Karpas-422 (cell line): ENCODE measurements at regions not wholly inside any gene's neighbourhood (a gene's known extent, or its start where the extent isn't known, plus 50 kb on each side); places are given as distances from the start of the nearest gene placed in this dataset.
"Not testable (repeated sequence)": the region's sequence is repeated elsewhere in the genome, so short reads cannot be mapped to it uniquely, and the experiment has no call there.

Experiments used
- DNase-seq: peaks from one replicate; pipeline ENCODE4 v3.0.0-alpha.2; 2015
- H2AFZ ChIP-seq: fragments of 200-600 bp; sonication (generic); 2 replicates; pipeline ENCODE4 v1.6.1; 2014; ENCODE audit warnings: antibody characterized with exemption, low read length, mixed read lengths
- H3K27ac ChIP-seq: fragments of 200-600 bp; sonication (generic); 2 replicates; pipeline ENCODE4 v1.5.1; 2014; ENCODE audit warnings: mild to moderate bottlenecking, low read length, moderate library complexity
- H3K27me3 ChIP-seq: fragments of 200-600 bp; sonication (generic); 2 replicates; pipeline ENCODE4 v1.6.1; 2014; ENCODE audit warnings: low read length, mixed read lengths
- H3K36me3 ChIP-seq: fragments of 200-600 bp; sonication (generic); 2 replicates; pipeline ENCODE4 v1.6.1; 2014; ENCODE audit warnings: low read length, mixed read lengths; ENCODE audit not compliant: insufficient read depth
- H3K4me1 ChIP-seq: fragments of 200-600 bp; sonication (generic); 2 replicates; pipeline ENCODE4 v1.6.1; 2014; ENCODE audit warnings: mild to moderate bottlenecking, low read length, mixed read lengths
- H3K4me2 ChIP-seq: fragments of 200-600 bp; sonication (generic); 2 replicates; pipeline ENCODE4 v1.6.1; 2014; ENCODE audit warnings: low read length, low read depth, mild to moderate bottlenecking; ENCODE audit not compliant: poor library complexity, severe bottlenecking
- H3K4me3 ChIP-seq: fragments of 200-600 bp; sonication (generic); 2 replicates; pipeline ENCODE4 v1.5.1; 2014; ENCODE audit warnings: mild to moderate bottlenecking, antibody characterized with exemption, low read length, mixed read lengths
- H3K79me2 ChIP-seq: fragments of 200-600 bp; sonication (generic); 2 replicates; pipeline ENCODE4 v1.6.1; 2014; ENCODE audit warnings: mild to moderate bottlenecking, low read length, mixed read lengths
- H3K9ac ChIP-seq: fragments of 200-600 bp; sonication (generic); 2 replicates; pipeline ENCODE4 v1.6.0; 2014; ENCODE audit warnings: low read length
- H3K9me2 ChIP-seq: fragments of 200-600 bp; sonication (generic), shearing (Covaris generic); replicated peaks from 2 replicates; pipeline ENCODE4 v1.6.0; 2014; ENCODE audit warnings: mild to moderate bottlenecking, low read length, moderate library complexity; ENCODE audit not compliant: insufficient read depth
- H3K9me3 ChIP-seq: fragments of 300-700, 200-600 bp; sonication (generic); 2 replicates; pipeline ENCODE4 v1.6.1; 2014; ENCODE audit warnings: low read length, mixed read lengths
- H4K20me1 ChIP-seq: fragments of 200-600 bp; sonication (generic); 2 replicates; pipeline ENCODE4 v1.6.1; 2014; ENCODE audit warnings: mild to moderate bottlenecking, antibody characterized with exemption, low read length, low read depth; ENCODE audit not compliant: insufficient read depth

GRCh38 chr20:53855733-53856132, 214.7 kb downstream of the BCAS1 start:
- no peak overlapping the region for H3K4me3 ChIP-seq
- no peaks in the 10 kb centered on the region for H3K36me3 ChIP-seq
- no peaks in the 10 kb centered on the region for H3K79me2 ChIP-seq
- no peaks in the 10 kb centered on the region for H3K9me2 ChIP-seq
- no peak overlapping the region for H3K4me2 ChIP-seq
- H2AFZ ChIP-seq: no peak overlapping the region
- H4K20me1 ChIP-seq: no peaks in the 10 kb centered on the region
- H3K27ac ChIP-seq: no peak overlapping the region
- H3K9me3 ChIP-seq: no peaks in the 10 kb centered on the region
- DNase-seq: no peak
- no peak overlapping the region for H3K9ac ChIP-seq
- no peaks in the 10 kb centered on the region for H3K4me1 ChIP-seq
- no peaks in the 10 kb centered on the region for H3K27me3 ChIP-seq

- not testable (repeated sequence) for H3K27ac ChIP-seq, H3K9me2 ChIP-seq, H3K9me3 ChIP-seq, H3K36me3 ChIP-seq, DNase-seq, H3K79me2 ChIP-seq, H3K4me2 ChIP-seq, H3K4me3 ChIP-seq, H2AFZ ChIP-seq, H3K4me1 ChIP-seq, H3K9ac ChIP-seq, H3K27me3 ChIP-seq, H4K20me1 ChIP-seq
These were observed 215.8 kb downstream of the BCAS1 start for GRCh38 chr20:53854609-53854926.

- H3K36me3 ChIP-seq: no peaks in the 10 kb centered on the region
- no peak overlapping the region for H2AFZ ChIP-seq
- no peak overlapping the region for H3K9ac ChIP-seq
These were observed 217.2 kb downstream of the BCAS1 start for GRCh38 chr20:53853111-53853713.

GRCh38 chr20:53852691-53853090, 217.7 kb downstream of the BCAS1 start:
- H3K9ac ChIP-seq: no peak overlapping the region
- no peaks in the 10 kb centered on the region for H3K27me3 ChIP-seq
- H3K4me2 ChIP-seq: no peak overlapping the region
- H3K36me3 ChIP-seq: no peaks in the 10 kb centered on the region
- no peak overlapping the region for H3K4me3 ChIP-seq
- H3K4me1 ChIP-seq: no peaks in the 10 kb centered on the region
- H3K9me2 ChIP-seq: no peaks in the 10 kb centered on the region
- 0 out of 2 replicates have a peak, but pooled peaks cover 2% of the 10 kb centered on the region for H3K9me3 ChIP-seq
- H3K79me2 ChIP-seq: no peaks in the 10 kb centered on the region
- H3K27ac ChIP-seq: no peak overlapping the region
- DNase-seq: no peak
- H2AFZ ChIP-seq: no peak overlapping the region
- no peaks in the 10 kb centered on the region for H4K20me1 ChIP-seq

More at GRCh38 chr20:53853111-53853713, 217.2 kb downstream of the BCAS1 start:
- H3K27ac ChIP-seq: no peak overlapping the region
- H3K4me3 ChIP-seq: no peak overlapping the region
- DNase-seq: no peak
- no peaks in the 10 kb centered on the region for H3K9me2 ChIP-seq
- 0 out of 2 replicates have a peak, but pooled peaks cover 2% of the 10 kb centered on the region for H3K9me3 ChIP-seq
- H3K4me2 ChIP-seq: no peak overlapping the region
- no peaks in the 10 kb centered on the region for H4K20me1 ChIP-seq
- no peaks in the 10 kb centered on the region for H3K4me1 ChIP-seq
- no peaks in the 10 kb centered on the region for H3K79me2 ChIP-seq
- H3K27me3 ChIP-seq: no peaks in the 10 kb centered on the region

GRCh38 chr20:53852014-53852413, 218.4 kb downstream of the BCAS1 start:
- H3K9me3 ChIP-seq: 0 out of 2 replicates have a peak, but pooled peaks cover 2% of the 10 kb centered on the region
- no peaks in the 10 kb centered on the region for H3K79me2 ChIP-seq
- no peak overlapping the region for H3K27ac ChIP-seq
- no peaks in the 10 kb centered on the region for H3K9me2 ChIP-seq
- H2AFZ ChIP-seq: no peak overlapping the region
- no peak for DNase-seq
- no peaks in the 10 kb centered on the region for H3K27me3 ChIP-seq
- H3K36me3 ChIP-seq: no peaks in the 10 kb centered on the region
- no peaks in the 10 kb centered on the region for H4K20me1 ChIP-seq
- H3K4me1 ChIP-seq: no peaks in the 10 kb centered on the region; the same call in 1 of the 2 replicates
- no peak overlapping the region for H3K4me3 ChIP-seq
- no peak overlapping the region for H3K4me2 ChIP-seq
- H3K9ac ChIP-seq: no peak overlapping the region

GRCh38 chr20:53850319-53850718, 220.1 kb downstream of the BCAS1 start:
- no peaks in the 10 kb centered on the region for H3K9me2 ChIP-seq
- no peak overlapping the region for H2AFZ ChIP-seq
- H3K4me2 ChIP-seq: no peak overlapping the region
- H3K36me3 ChIP-seq: no peaks in the 10 kb centered on the region
- H4K20me1 ChIP-seq: no peaks in the 10 kb centered on the region
- no peak overlapping the region for H3K4me3 ChIP-seq
- no peaks in the 10 kb centered on the region for H3K27me3 ChIP-seq
- H3K27ac ChIP-seq: no peak overlapping the region
- no peaks in the 10 kb centered on the region for H3K79me2 ChIP-seq
- H3K4me1 ChIP-seq: no peaks in the 10 kb centered on the region; the same call in 1 of the 2 replicates
- H3K9ac ChIP-seq: no peak overlapping the region
- DNase-seq: no peak
- 0 out of 2 replicates have a peak, but pooled peaks cover 2% of the 10 kb centered on the region for H3K9me3 ChIP-seq

GRCh38 chr20:53849471-53850059, 220.8 kb downstream of the BCAS1 start:
- H4K20me1 ChIP-seq: no peaks in the 10 kb centered on the region
- no peaks in the 10 kb centered on the region for H3K9me2 ChIP-seq
- no peaks in the 10 kb centered on the region for H3K27me3 ChIP-seq
- H3K4me1 ChIP-seq: no peaks in the 10 kb centered on the region; the same call in 1 of the 2 replicates
- 0 out of 2 replicates have a peak, but pooled peaks cover 2% of the 10 kb centered on the region for H3K9me3 ChIP-seq
- no peak overlapping the region for H3K4me3 ChIP-seq
- H3K9ac ChIP-seq: no peak overlapping the region
- no peak overlapping the region for H3K4me2 ChIP-seq
- no peak overlapping the region for H2AFZ ChIP-seq
- no peaks in the 10 kb centered on the region for H3K36me3 ChIP-seq
- no peaks in the 10 kb centered on the region for H3K79me2 ChIP-seq
- no peak for DNase-seq
- H3K27ac ChIP-seq: no peak overlapping the region

GRCh38 chr20:53848304-53848703, 222.1 kb downstream of the BCAS1 start:
- no peak overlapping the region for H2AFZ ChIP-seq
- H3K9me2 ChIP-seq: no peaks in the 10 kb centered on the region
- H3K79me2 ChIP-seq: no peaks in the 10 kb centered on the region
- no peak overlapping the region for H3K4me2 ChIP-seq
- no peaks in the 10 kb centered on the region for H3K36me3 ChIP-seq
- no peak overlapping the region for H3K27ac ChIP-seq
- H3K4me1 ChIP-seq: no peaks in the 10 kb centered on the region; the same call in 1 of the 2 replicates
- H4K20me1 ChIP-seq: no peaks in the 10 kb centered on the region
- H3K9me3 ChIP-seq: 0 out of 2 replicates have a peak, but pooled peaks cover 2% of the 10 kb centered on the region
- H3K9ac ChIP-seq: no peak overlapping the region
- H3K27me3 ChIP-seq: no peaks in the 10 kb centered on the region
- H3K4me3 ChIP-seq: no peak overlapping the region
- DNase-seq: no peak
